ENCODE measurements at regions not wholly inside any gene's neighbourhood (a gene's known extent, or its start where the extent isn't known, plus 50 kb on each side); places are given as distances from the start of the nearest gene placed in this dataset.

DNA sequence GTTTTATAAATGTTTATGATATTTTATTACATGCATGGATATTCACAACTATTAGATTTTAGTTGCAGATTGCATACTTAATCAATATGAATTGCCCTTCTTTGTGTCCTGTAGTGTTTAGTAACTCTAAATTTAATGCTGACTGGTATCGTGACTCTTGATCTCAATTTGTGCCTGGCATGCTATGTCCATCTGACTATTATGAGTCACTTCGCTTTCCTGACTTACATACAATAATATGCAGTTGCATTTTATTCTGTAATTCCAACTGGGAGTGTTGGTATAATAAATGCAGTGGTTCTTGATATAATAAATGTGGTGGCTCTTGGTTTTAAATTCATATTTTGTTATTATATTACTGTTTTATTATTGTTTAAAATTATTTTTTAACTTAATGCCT is 277.5 kb downstream of the LIG4 start (continued):
- no peak for TF ChIP-seq ZNF341 (tag by site-specific recombination; IDR thresholded peaks at IDR 0.05; ENCODE audit: low read depth)
- no peak for TF ChIP-seq KLF1 (tag by site-specific recombination; IDR thresholded peaks at IDR 0.05)
- TF ChIP-seq, protein P1, sequence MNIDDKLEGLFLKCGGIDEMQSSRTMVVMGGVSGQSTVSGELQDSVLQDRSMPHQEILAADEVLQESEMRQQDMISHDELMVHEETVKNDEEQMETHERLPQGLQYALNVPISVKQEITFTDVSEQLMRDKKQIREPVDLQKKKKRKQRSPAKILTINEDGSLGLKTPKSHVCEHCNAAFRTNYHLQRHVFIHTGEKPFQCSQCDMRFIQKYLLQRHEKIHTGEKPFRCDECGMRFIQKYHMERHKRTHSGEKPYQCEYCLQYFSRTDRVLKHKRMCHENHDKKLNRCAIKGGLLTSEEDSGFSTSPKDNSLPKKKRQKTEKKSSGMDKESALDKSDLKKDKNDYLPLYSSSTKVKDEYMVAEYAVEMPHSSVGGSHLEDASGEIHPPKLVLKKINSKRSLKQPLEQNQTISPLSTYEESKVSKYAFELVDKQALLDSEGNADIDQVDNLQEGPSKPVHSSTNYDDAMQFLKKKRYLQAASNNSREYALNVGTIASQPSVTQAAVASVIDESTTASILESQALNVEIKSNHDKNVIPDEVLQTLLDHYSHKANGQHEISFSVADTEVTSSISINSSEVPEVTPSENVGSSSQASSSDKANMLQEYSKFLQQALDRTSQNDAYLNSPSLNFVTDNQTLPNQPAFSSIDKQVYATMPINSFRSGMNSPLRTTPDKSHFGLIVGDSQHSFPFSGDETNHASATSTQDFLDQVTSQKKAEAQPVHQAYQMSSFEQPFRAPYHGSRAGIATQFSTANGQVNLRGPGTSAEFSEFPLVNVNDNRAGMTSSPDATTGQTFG (tag by site-specific recombination; IDR thresholded peaks at IDR 0.05; ENCODE audit: borderline replicate concordance): no peak
- no peak for TF ChIP-seq MZF1 (tag by site-specific recombination; IDR thresholded peaks at IDR 0.05; ENCODE audit: borderline replicate concordance)
- no peak for TF ChIP-seq ZNF23 (tag by site-specific recombination; IDR thresholded peaks at IDR 0.05; ENCODE audit: borderline replicate concordance)
- TF ChIP-seq ZNF112 (tag by site-specific recombination; IDR thresholded peaks at IDR 0.05): no peak

DNA sequence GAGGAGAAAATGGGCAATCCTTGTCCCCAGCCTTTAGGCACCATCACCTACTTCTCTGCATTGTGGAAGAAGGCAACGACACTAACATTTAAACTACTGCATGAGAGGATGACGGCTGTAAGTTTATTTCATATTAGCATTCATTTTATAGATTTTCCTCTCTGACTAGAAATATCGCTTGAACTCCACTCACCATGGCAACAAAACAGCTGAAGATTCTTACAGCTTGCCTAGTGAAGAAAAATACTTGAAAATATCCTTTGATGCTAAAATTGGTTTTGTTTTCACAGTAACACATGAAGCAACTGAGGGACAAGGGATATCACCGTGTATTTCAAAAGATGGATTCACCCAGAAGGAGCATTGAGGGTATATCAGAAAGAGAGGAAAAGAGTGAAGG is 284.3 kb downstream of the LIG4 start:
- Histone ChIP-seq H3K4me3 (ENCODE audit: low read depth, low read length) (no peak overlapping the region), H3K27ac (ENCODE audit: extremely low read depth, low read depth, low read length) (no peak overlapping the region), H3K36me3 (ENCODE audit: control insufficient read depth in 2 of 2, insufficient read depth in 1 of 2, low read length in 2 of 2) (no peaks in the 10 kb centered on the region), H3K4me1 (ENCODE audit: control insufficient read depth, insufficient read depth, low read length) (no peaks in the 10 kb centered on the region), H3K9me3 (ENCODE audit: control insufficient read depth, insufficient read depth, low read depth, low read length) (no peaks in the 10 kb centered on the region)
- TF ChIP-seq ZNF654 (tag by site-specific recombination; IDR thresholded peaks at IDR 0.05; ENCODE audit: low read depth): no peak
- POLR2A ChIA-PET: no interaction called here
- CTCF ChIA-PET: no interaction called here

DNA sequence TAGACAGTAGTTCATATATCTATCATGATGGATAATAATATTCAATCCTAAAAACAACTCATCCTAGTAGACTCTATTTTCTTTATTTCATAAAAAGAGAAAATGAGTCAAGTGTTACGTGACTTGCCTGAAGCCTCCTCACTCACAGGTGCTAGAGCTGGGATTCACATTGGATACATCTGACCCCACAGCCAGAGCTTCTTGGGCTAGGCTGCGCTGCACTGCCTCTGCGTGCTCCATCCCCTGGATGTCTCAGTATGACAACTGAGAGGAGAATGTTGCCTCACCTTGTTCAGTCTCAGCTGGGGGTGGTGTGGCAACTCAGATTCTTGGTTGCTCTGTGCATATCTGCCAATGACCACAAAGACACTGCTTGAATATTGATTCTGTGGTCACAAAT is 286.6 kb downstream of the LIG4 start:
- Histone ChIP-seq H3K4me1 (ENCODE audit: control insufficient read depth, insufficient read depth, low read length) (no peaks in the 10 kb centered on the region), H3K36me3 (ENCODE audit: control insufficient read depth in 2 of 2, insufficient read depth in 1 of 2, low read length in 2 of 2) (no peaks in the 10 kb centered on the region), H3K4me3 (ENCODE audit: low read depth, low read length) (no peak overlapping the region), H3K27ac (ENCODE audit: extremely low read depth, low read depth, low read length) (no peak overlapping the region), H3K9me3 (ENCODE audit: control insufficient read depth, insufficient read depth, low read depth, low read length) (no peaks in the 10 kb centered on the region)
- TF ChIP-seq, protein P2, sequence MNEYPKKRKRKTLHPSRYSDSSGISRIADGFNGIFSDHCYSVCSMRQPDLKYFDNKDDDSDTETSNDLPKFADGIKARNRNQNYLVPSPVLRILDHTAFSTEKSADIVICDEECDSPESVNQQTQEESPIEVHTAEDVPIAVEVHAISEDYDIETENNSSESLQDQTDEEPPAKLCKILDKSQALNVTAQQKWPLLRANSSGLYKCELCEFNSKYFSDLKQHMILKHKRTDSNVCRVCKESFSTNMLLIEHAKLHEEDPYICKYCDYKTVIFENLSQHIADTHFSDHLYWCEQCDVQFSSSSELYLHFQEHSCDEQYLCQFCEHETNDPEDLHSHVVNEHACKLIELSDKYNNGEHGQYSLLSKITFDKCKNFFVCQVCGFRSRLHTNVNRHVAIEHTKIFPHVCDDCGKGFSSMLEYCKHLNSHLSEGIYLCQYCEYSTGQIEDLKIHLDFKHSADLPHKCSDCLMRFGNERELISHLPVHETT (tag by site-specific recombination; IDR thresholded peaks at IDR 0.05): no peak
- TF ChIP-seq OSR2 (tag by site-specific recombination; IDR thresholded peaks at IDR 0.05) (no peak), ZNF155 (tag by site-specific recombination; IDR thresholded peaks at IDR 0.05) (no peak), ZSCAN23 (tag by site-specific recombination; IDR thresholded peaks at IDR 0.05) (no peak), ZNF292 (tag by site-specific recombination; IDR thresholded peaks at IDR 0.05; ENCODE audit: borderline replicate concordance, low read depth) (no peak), ZNF624 (tag by site-specific recombination; IDR thresholded peaks at IDR 0.05) (no peak), ZBTB48 (tag by site-specific recombination; IDR thresholded peaks at IDR 0.05) (no peak), RBAK (tag by site-specific recombination; IDR thresholded peaks at IDR 0.05) (no peak), ZNF426 (tag by site-specific recombination; IDR thresholded peaks at IDR 0.05) (no peak), ZNF169 (tag by site-specific recombination; IDR thresholded peaks at IDR 0.05) (no peak), ZNF394 (tag by site-specific recombination; IDR thresholded peaks at IDR 0.05; ENCODE audit: borderline replicate concordance) (no peak), ZNF76 (tag by site-specific recombination; IDR thresholded peaks at IDR 0.05; ENCODE audit: borderline replicate concordance, low read depth) (no peak), BCL11A (tag by site-specific recombination; IDR thresholded peaks at IDR 0.05; ENCODE audit: low read depth) (no peak), ZNF16 (tag by site-specific recombination; IDR thresholded peaks at IDR 0.05; ENCODE audit: low read depth) (no peak), EGR2 (tag by site-specific recombination; IDR thresholded peaks at IDR 0.05; ENCODE audit: low read depth) (no peak)
- TF ChIP-seq, protein P3, sequence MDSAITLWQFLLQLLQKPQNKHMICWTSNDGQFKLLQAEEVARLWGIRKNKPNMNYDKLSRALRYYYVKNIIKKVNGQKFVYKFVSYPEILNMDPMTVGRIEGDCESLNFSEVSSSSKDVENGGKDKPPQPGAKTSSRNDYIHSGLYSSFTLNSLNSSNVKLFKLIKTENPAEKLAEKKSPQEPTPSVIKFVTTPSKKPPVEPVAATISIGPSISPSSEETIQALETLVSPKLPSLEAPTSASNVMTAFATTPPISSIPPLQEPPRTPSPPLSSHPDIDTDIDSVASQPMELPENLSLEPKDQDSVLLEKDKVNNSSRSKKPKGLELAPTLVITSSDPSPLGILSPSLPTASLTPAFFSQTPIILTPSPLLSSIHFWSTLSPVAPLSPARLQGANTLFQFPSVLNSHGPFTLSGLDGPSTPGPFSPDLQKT (IDR thresholded peaks at IDR 0.05; ENCODE audit: borderline replicate concordance, low read depth, low read length): no peak
- TF ChIP-seq, protein P4, sequence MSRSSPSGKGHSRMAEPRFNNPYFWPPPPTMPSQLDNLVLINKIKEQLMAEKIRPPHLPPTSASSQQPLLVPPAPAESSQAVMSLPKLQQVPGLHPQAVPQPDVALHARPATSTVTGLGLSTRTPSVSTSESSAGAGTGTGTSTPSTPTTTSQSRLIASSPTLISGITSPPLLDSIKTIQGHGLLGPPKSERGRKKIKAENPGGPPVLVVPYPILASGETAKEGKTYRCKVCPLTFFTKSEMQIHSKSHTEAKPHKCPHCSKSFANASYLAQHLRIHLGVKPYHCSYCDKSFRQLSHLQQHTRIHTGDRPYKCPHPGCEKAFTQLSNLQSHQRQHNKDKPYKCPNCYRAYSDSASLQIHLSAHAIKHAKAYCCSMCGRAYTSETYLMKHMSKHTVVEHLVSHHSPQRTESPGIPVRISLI (tag by site-specific recombination; IDR thresholded peaks at IDR 0.05): no peak
- POLR2A ChIA-PET: no interaction called here
- CTCF ChIA-PET: no interaction called here
